ENCODE measurements at regions not wholly inside any gene's neighbourhood (a gene's known extent, or its start where the extent isn't known, plus 50 kb on each side); places are given as distances from the start of the nearest gene placed in this dataset.
A peak's percentile ranks its signal among the peaks of the same experiment; 100 is the strongest.

GRCh38 chr15:72934921-72935320 lies 117.3 kb upstream of the NEO1 start:
- H3K27ac ChIP-seq: no peak overlapping the region
- no peak overlapping the region for H3K4me3 ChIP-seq
- intact Hi-C loops (cut with DNase I; ENCODE audit: low total_unique reads): no loop called here
- H3K4me1 ChIP-seq: peaks cover 0 to 11% (median 4%) of the 10 kb centered on the region in 4 donors
- TF ChIP-seq CTCF (IDR thresholded peaks at IDR 0.05): no peak
- H3K27me3 ChIP-seq: no peaks in the 10 kb centered on the region
- no peak for DNase-seq
- no peaks in the 10 kb centered on the region for H3K9me3 ChIP-seq
- no peaks in the 10 kb centered on the region for H3K36me3 ChIP-seq

GRCh38 chr15:72933976-72934375 lies 118.3 kb upstream of the NEO1 start:
- no peak for TF ChIP-seq CTCF (IDR thresholded peaks at IDR 0.05)
- no peaks in the 10 kb centered on the region for H3K36me3 ChIP-seq
- H3K27me3 ChIP-seq: no peaks in the 10 kb centered on the region
- peaks cover 0 to 11% (median 4%) of the 10 kb centered on the region in 4 donors for H3K4me1 ChIP-seq
- no peaks in the 10 kb centered on the region for H3K9me3 ChIP-seq
- H3K4me3 ChIP-seq: no peak overlapping the region
- peak overlapping the region; percentile 5 to 34 for H3K27ac ChIP-seq
- DNase-seq: no peak
- intact Hi-C loops (cut with DNase I; ENCODE audit: low total_unique reads): no loop called here

GRCh38 chr15:72932472-72932871 lies 119.8 kb upstream of the NEO1 start:
- TF ChIP-seq CTCF (IDR thresholded peaks at IDR 0.05): no peak
- Histone ChIP-seq H3K27ac (no peak overlapping the region), H3K27me3 (no peaks in the 10 kb centered on the region), H3K4me3 (no peak overlapping the region), H3K9me3 (no peaks in the 10 kb centered on the region), H3K4me1 (peaks cover 0 to 11% (median 4%) of the 10 kb centered on the region in 4 donors), H3K36me3 (no peaks in the 10 kb centered on the region)
- no peak for DNase-seq
- intact Hi-C loops (cut with DNase I; ENCODE audit: low total_unique reads): no loop called here

- intact Hi-C loops (cut with DNase I; ENCODE audit: low total_unique reads): no loop called here
- Histone ChIP-seq H3K27me3 (no peaks in the 10 kb centered on the region), H3K4me3 (no peak overlapping the region), H3K36me3 (no peaks in the 10 kb centered on the region), H3K27ac (no peak overlapping the region), H3K4me1 (no peaks in the 10 kb centered on the region), H3K9me3 (no peaks in the 10 kb centered on the region)
- DNase-seq: no peak
- TF ChIP-seq CTCF (IDR thresholded peaks at IDR 0.05): no peak
Observed at GRCh38 chr15:72927451-72927850, 124.8 kb upstream of the NEO1 start.

- Histone ChIP-seq H3K27me3 (no peaks in the 10 kb centered on the region), H3K9me3 (no peaks in the 10 kb centered on the region), H3K4me3 (no peak overlapping the region), H3K27ac (no peak overlapping the region), H3K36me3 (no peaks in the 10 kb centered on the region), H3K4me1 (no peaks in the 10 kb centered on the region)
- TF ChIP-seq CTCF (IDR thresholded peaks at IDR 0.05): no peak
- no peak for DNase-seq
- intact Hi-C loops (cut with DNase I; ENCODE audit: low total_unique reads): no loop called here
Observed at GRCh38 chr15:72925661-72926060, 126.6 kb upstream of the NEO1 start.

- intact Hi-C loops (cut with DNase I; ENCODE audit: low total_unique reads): no loop called here
- no peaks in the 10 kb centered on the region for H3K9me3 ChIP-seq
- no peak for TF ChIP-seq CTCF (IDR thresholded peaks at IDR 0.05)
- no peak for DNase-seq
- no peaks in the 10 kb centered on the region for H3K4me1 ChIP-seq
- H3K36me3 ChIP-seq: no peaks in the 10 kb centered on the region
- no peaks in the 10 kb centered on the region for H3K27me3 ChIP-seq
- no peak overlapping the region for H3K4me3 ChIP-seq
- no peak overlapping the region for H3K27ac ChIP-seq
Observed at GRCh38 chr15:72923289-72923688, 129.0 kb upstream of the NEO1 start.
